Right lobe of liver (tissue), 6 donors: ENCODE measurements at regions not wholly inside any gene's neighbourhood (a gene's known extent, or its start where the extent isn't known, plus 50 kb on each side); places are given as distances from the start of the nearest gene placed in this dataset.

ENCODE experiments used
- ATAC-seq, 4 donors: fragments of 200-7000 bp; cut with Tn5 transposase; one replicate each; pipeline ENCODE4 v1.9.1; 2020; ENCODE audit warnings: mild to moderate bottlenecking in 4 of 4, moderate library complexity in 4 of 4
- DNase-seq, 3 donors: peaks; one replicate each; pipeline ENCODE4 v3.0.0-alpha.2; 2020
- H3K27ac ChIP-seq, 3 donors: fragments of 200-600 bp; one replicate each; pipeline ENCODE4 v1.8.0; 2022
- H3K27me3 ChIP-seq, 2 donors: fragments of 200-600 bp; one replicate each; pipeline ENCODE4 v1.8.0; 2022
- H3K36me3 ChIP-seq, 4 donors: fragments of 200-600 bp; sonication (generic) in 1 of 4; one replicate each; pipeline versions ENCODE4 v1.5.1 to v1.8.0; 2017 to 2022; ENCODE audit warnings: control low read depth in 1 of 4
- H3K4me1 ChIP-seq, 4 donors: fragments of 200-600 bp; sonication (generic) in 1 of 4; one replicate each; pipeline versions ENCODE4 v1.5.1 to v1.8.0; 2017 to 2022; ENCODE audit warnings: control low read depth in 1 of 4
- H3K4me3 ChIP-seq, 3 donors: fragments of 200-600 bp; one replicate each; pipeline ENCODE4 v1.8.0; 2022
- H3K9me3 ChIP-seq, 4 donors: fragments of 200-600 bp; sonication (generic) in 1 of 4; one replicate each; pipeline versions ENCODE4 v1.5.1 to v1.8.0; 2017 to 2022; ENCODE audit warnings: control low read depth in 1 of 4
- CTCF ChIP-seq, 4 donors: fragments of 200-600 bp in 3 of 4; fragments of 450-650 bp in 1 of 4; IDR thresholded peaks; one replicate each; pipeline versions ENCODE4 v1.5.1 to v1.8.0; 2016 to 2022; ENCODE audit warnings: antibody characterized with exemption in 4 of 4, mild to moderate bottlenecking in 2 of 4
- POLR2A ChIP-seq: fragments of 450-650 bp; IDR thresholded peaks from one replicate; pipeline ENCODE4 v1.6.1; 2017; ENCODE audit warnings: antibody characterized with exemption, mild to moderate bottlenecking
- WGBS: methylation state at CpG from one replicate; pipeline ENCODE4 v1.1.6; 2018; ENCODE audit warnings: low coverage, low lambda C conversion rate; ENCODE audit not compliant: insufficient coverage; ENCODE audit errors: missing lambda C conversion rate; 5-methylcytosine and 5-hydroxymethylcytosine counted together
- intact Hi-C, 2 donors: fragments of 100-400 bp; cut with DNase I; formaldehyde crosslinking; loops; one replicate each; pipeline versions ENCODE4 v1.11.2 to v1.14.1; 2022
- donor health status: DM: no; HTN: yes; CAD: no.
- donor health status: DM: no; HTN: no; CAD: no.
- donor health status: DM: no; HTN: no; CAD: no.
- donor health status: DM: no; HTN: yes; CAD: no.
- donor health status: DM: no; HTN: yes; CAD: no.

GRCh38 chr9:90092508-90092907, 487.7 kb downstream of the GADD45G start:
- Histone ChIP-seq H3K9me3 (no peaks in the 10 kb centered on the region), H3K4me1 (no peaks in the 10 kb centered on the region), H3K36me3 (no peaks in the 10 kb centered on the region), H3K4me3 (no peak overlapping the region), H3K27me3 (no peaks in the 10 kb centered on the region), H3K27ac (no peak overlapping the region)
- DNase-seq (no peak), ATAC-seq (no peak)
- 51% methylated on average over 3 of the region's 4 CpGs for WGBS
- TF ChIP-seq POLR2A (no peak), CTCF (IDR thresholded peaks at IDR 0.05) (no peak)
- intact Hi-C loops = loop anchor here (10.0 kb wide), 1 partner anchor 168 kb away; no protein-coding TSS in a partner anchor

- Histone ChIP-seq H3K4me3 (no peak overlapping the region), H3K4me1 (no peaks in the 10 kb centered on the region), H3K36me3 (no peaks in the 10 kb centered on the region), H3K27ac (no peak overlapping the region), H3K9me3 (no peaks in the 10 kb centered on the region), H3K27me3 (no peaks in the 10 kb centered on the region)
- DNase-seq = no peak
- ATAC-seq = no peak
- no peak for TF ChIP-seq POLR2A
- no peak for TF ChIP-seq CTCF (IDR thresholded peaks at IDR 0.05)
- WGBS = 58% methylated on average over 3 of the region's 11 CpGs
- intact Hi-C loops = loop anchor here (5.0 to 10.0 kb wide), 2 partner anchors 171 to 493 kb away; no protein-coding TSS in a partner anchor
These were observed 490.9 kb downstream of the GADD45G start for GRCh38 chr9:90095682-90096081.

GRCh38 chr9:90097237-90097636, 492.4 kb downstream of the GADD45G start:
- no peak overlapping the region for H3K27ac ChIP-seq
- ATAC-seq = no peak
- no peaks in the 10 kb centered on the region for H3K27me3 ChIP-seq
- H3K36me3 ChIP-seq = no peaks in the 10 kb centered on the region
- intact Hi-C loops = loop anchor here (5.0 to 10.0 kb wide), 2 partner anchors 172 to 495 kb away; no protein-coding TSS in a partner anchor
- WGBS = 80% methylated on average over 2 of the region's 7 CpGs
- H3K4me3 ChIP-seq = no peak overlapping the region
- no peak for DNase-seq
- no peaks in the 10 kb centered on the region for H3K9me3 ChIP-seq
- H3K4me1 ChIP-seq = peaks cover 0 to 3% (median 0%) of the 10 kb centered on the region in 4 donors
- TF ChIP-seq POLR2A (no peak), CTCF (IDR thresholded peaks at IDR 0.05) (no peak)

GRCh38 chr9:90098408-90098807, 493.6 kb downstream of the GADD45G start:
- intact Hi-C loops = loop anchor here (5.0 to 10.0 kb wide), 2 partner anchors 174 to 496 kb away; no protein-coding TSS in a partner anchor
- no peak for DNase-seq
- no peaks in the 10 kb centered on the region for H3K9me3 ChIP-seq
- TF ChIP-seq POLR2A (no peak), CTCF (IDR thresholded peaks at IDR 0.05) (no peak)
- peaks cover 0 to 3% (median 0%) of the 10 kb centered on the region in 4 donors for H3K4me1 ChIP-seq
- no peak overlapping the region for H3K27ac ChIP-seq
- H3K4me3 ChIP-seq = no peak overlapping the region
- ATAC-seq = no peak
- WGBS = 70% methylated on average over 4 of the region's 10 CpGs
- no peaks in the 10 kb centered on the region for H3K27me3 ChIP-seq
- H3K36me3 ChIP-seq = no peaks in the 10 kb centered on the region
